DMS 273 (cell line): ENCODE measurements at regions not wholly inside any gene's neighbourhood (a gene's known extent, or its start where the extent isn't known, plus 50 kb on each side); places are given as distances from the start of the nearest gene placed in this dataset.

Experiments
- DNase-seq: peaks from one replicate; lab custom pipeline; 2025; ENCODE audit not compliant: unreplicated experiment; lab: John Stamatoyannopoulos, UW

- DNase-seq = no peak
These were observed 101.5 kb upstream of the CSF3R start for GRCh38 chr1:36583980-36584782.

- DNase-seq = no peak
These were observed 100.4 kb upstream of the CSF3R start for GRCh38 chr1:36583080-36583479.

- peak; percentile 25 for DNase-seq
These were observed 99.5 kb upstream of the CSF3R start for GRCh38 chr1:36582066-36582755.

- DNase-seq = no peak
These were observed 97.8 kb upstream of the CSF3R start for GRCh38 chr1:36580524-36580923.

GRCh38 chr1:36579039-36579438, 96.3 kb upstream of the CSF3R start:
- DNase-seq = no peak

- DNase-seq = peak; percentile 72
These were observed 93.9 kb upstream of the CSF3R start for GRCh38 chr1:36576551-36577110.

GRCh38 chr1:36576118-36576517, 93.4 kb upstream of the CSF3R start:
- DNase-seq = peak; percentile 85

GRCh38 chr1:36573445-36573844, 90.7 kb upstream of the CSF3R start:
- no peak for DNase-seq

- DNase-seq = no peak
These were observed 90.2 kb upstream of the CSF3R start for GRCh38 chr1:36572906-36573305.

GRCh38 chr1:36572142-36572715, 89.5 kb upstream of the CSF3R start:
- DNase-seq = no peak

GRCh38 chr1:36571106-36571505, 88.4 kb upstream of the CSF3R start:
- no peak for DNase-seq

GRCh38 chr1:36570478-36571060, 87.9 kb upstream of the CSF3R start:
- DNase-seq = no peak

GRCh38 chr1:36570006-36570405, 87.3 kb upstream of the CSF3R start:
- DNase-seq = no peak

GRCh38 chr1:36567601-36568341, 85.1 kb upstream of the CSF3R start:
- no peak for DNase-seq

GRCh38 chr1:36565576-36566501, 83.1 kb upstream of the CSF3R start:
- DNase-seq = no peak

GRCh38 chr1:36562181-36562685, 79.5 kb upstream of the CSF3R start:
- no peak for DNase-seq

GRCh38 chr1:36561361-36561724, 78.6 kb upstream of the CSF3R start:
- no peak for DNase-seq

- DNase-seq = no peak
These were observed 78.1 kb upstream of the CSF3R start for GRCh38 chr1:36560621-36561360.

GRCh38 chr1:36560177-36560576, 77.5 kb upstream of the CSF3R start:
- DNase-seq = no peak
